WTC11 (cell line): ENCODE measurements at regions not wholly inside any gene's neighbourhood (a gene's known extent, or its start where the extent isn't known, plus 50 kb on each side); places are given as distances from the start of the nearest gene placed in this dataset.

Source experiments
- ATAC-seq: fragments of 200-7000 bp; cut with Tn5 transposase; 2 replicates; pipeline ENCODE4 v1.10.0; 2021; ENCODE audit warnings: mild to moderate bottlenecking, moderate library complexity
- CTCF ChIA-PET: fragments of 300-600 bp; sonication (Branson Sonifier 250); formaldehyde crosslinking; loops from one replicate; lab custom pipeline; 2021; ENCODE audit warnings: antibody characterized with exemption; lab: Charles Lee
- POLR2A ChIA-PET: fragments of 350-600 bp; sonication (Branson Sonifier 250); formaldehyde crosslinking; loops from one replicate; lab custom pipeline; 2021; ENCODE audit warnings: antibody characterized with exemption; lab: Charles Lee
- DNase-seq: peaks from one replicate; pipeline ENCODE4 v3.0.0; 2021; ENCODE audit warnings: low spot score
- H3K27ac Mint-ChIP-seq: 2 replicates; pipeline ENCODE4 v1.8.0; 2021; ENCODE audit warnings: mixed read lengths
- H3K27me3 Mint-ChIP-seq: 2 replicates; pipeline ENCODE4 v1.8.0; 2021; ENCODE audit warnings: low read depth, mild to moderate bottlenecking, moderate library complexity, mixed read lengths
- H3K36me3 Mint-ChIP-seq: 2 replicates; pipeline ENCODE4 v1.8.0; 2021; ENCODE audit warnings: mixed read lengths
- H3K4me1 Mint-ChIP-seq: 2 replicates; pipeline ENCODE4 v1.8.0; 2022; ENCODE audit warnings: mixed read lengths
- H3K4me3 Mint-ChIP-seq: 2 replicates; pipeline ENCODE4 v1.8.0; 2021; ENCODE audit warnings: mild to moderate bottlenecking, moderate library complexity, mixed read lengths
- H3K9me3 Mint-ChIP-seq: 2 replicates; pipeline ENCODE4 v1.8.0; 2021; ENCODE audit warnings: mixed read lengths
- ATF6 ChIP-seq: sonication (generic); formaldehyde crosslinking; IDR thresholded peaks from 2 replicates; pipeline ENCODE4 v1.8.1; 2023; ENCODE audit warnings: mild to moderate bottlenecking, missing genetic modification reagents
- CBFB ChIP-seq: sonication (generic); formaldehyde crosslinking; IDR thresholded peaks from 2 replicates; pipeline ENCODE4 v1.8.1; 2022; ENCODE audit warnings: mild to moderate bottlenecking, low read depth, missing genetic modification reagents
- EMX1 ChIP-seq: fragments of 250-450 bp; sonication (Bioruptor Pico); IDR thresholded peaks from 2 replicates; pipeline ENCODE4 v1.8.0; 2021; ENCODE audit warnings: mild to moderate bottlenecking
- FOXJ3 ChIP-seq: sonication (generic); formaldehyde crosslinking; IDR thresholded peaks from 2 replicates; pipeline ENCODE4 v1.9.0; 2021; ENCODE audit warnings: missing genetic modification reagents, mild to moderate bottlenecking, borderline replicate concordance
- FOXK1 ChIP-seq: sonication (generic); formaldehyde crosslinking; IDR thresholded peaks from 2 replicates; pipeline ENCODE4 v1.8.0; 2022; ENCODE audit warnings: mild to moderate bottlenecking, moderate library complexity, missing genetic modification reagents
- JUN ChIP-seq: sonication (generic); formaldehyde crosslinking; IDR thresholded peaks from 2 replicates; pipeline ENCODE4 v1.8.0; 2023; ENCODE audit warnings: mild to moderate bottlenecking, missing genetic modification reagents
- NFE2L1 ChIP-seq: sonication (generic); formaldehyde crosslinking; IDR thresholded peaks from 2 replicates; pipeline ENCODE4 v1.8.1; 2023; ENCODE audit warnings: missing genetic modification reagents
- NFYB ChIP-seq: sonication (generic); formaldehyde crosslinking; conservative IDR thresholded peaks from 2 replicates; pipeline ENCODE4 v1.8.0; 2022; ENCODE audit warnings: low read depth, missing genetic modification reagents
- NR3C1 ChIP-seq: sonication (generic); formaldehyde crosslinking; conservative IDR thresholded peaks from 2 replicates; pipeline ENCODE4 v1.8.1; 2023; ENCODE audit warnings: low read depth, mild to moderate bottlenecking, missing genetic modification reagents
- OVOL2 ChIP-seq: fragments of 250-450 bp; sonication (Bioruptor Pico); IDR thresholded peaks from 2 replicates; pipeline ENCODE4 v1.9.0; 2021; ENCODE audit warnings: mild to moderate bottlenecking, borderline replicate concordance
- PREB ChIP-seq: sonication (generic); formaldehyde crosslinking; IDR thresholded peaks from 2 replicates; pipeline ENCODE4 v1.8.1; 2022; ENCODE audit warnings: mild to moderate bottlenecking, missing genetic modification reagents, moderate library complexity, borderline replicate concordance
- TCF7 ChIP-seq: sonication (generic); formaldehyde crosslinking; IDR thresholded peaks from 2 replicates; pipeline ENCODE4 v1.8.0; 2022; ENCODE audit warnings: mild to moderate bottlenecking, low read depth, missing genetic modification reagents, moderate library complexity
- TEAD4 ChIP-seq: sonication (generic); formaldehyde crosslinking; IDR thresholded peaks from 2 replicates; pipeline ENCODE4 v1.8.0; 2022; ENCODE audit warnings: mild to moderate bottlenecking, missing genetic modification reagents
- USF2 ChIP-seq: sonication (generic); formaldehyde crosslinking; IDR thresholded peaks from 2 replicates; pipeline ENCODE4 v1.8.1; 2023; ENCODE audit warnings: mild to moderate bottlenecking, missing genetic modification reagents, moderate library complexity
- ZNF138 ChIP-seq: sonication (generic); formaldehyde crosslinking; conservative IDR thresholded peaks from 2 replicates; pipeline ENCODE4 v1.8.1; 2022; ENCODE audit warnings: mild to moderate bottlenecking, moderate library complexity, missing genetic modification reagents
- ZNF396 ChIP-seq: fragments of 250-450 bp; sonication (Bioruptor Pico); IDR thresholded peaks from 2 replicates; pipeline ENCODE4 v1.8.0; 2021; ENCODE audit warnings: mild to moderate bottlenecking, moderate library complexity, borderline replicate concordance
- ZNF532 ChIP-seq: fragments of 250-450 bp; sonication (Bioruptor Pico); IDR thresholded peaks from 2 replicates; pipeline ENCODE4 v1.9.0; 2021; ENCODE audit warnings: mild to moderate bottlenecking, borderline replicate concordance
- TF ChIP-seq, protein P1 (sequence below): sonication (generic); formaldehyde crosslinking; IDR thresholded peaks from 2 replicates; pipeline ENCODE4 v1.8.1; 2022; ENCODE audit warnings: low read depth, missing genetic modification reagents, borderline replicate concordance
- TF ChIP-seq, protein P2 (sequence below): sonication (generic); formaldehyde crosslinking; IDR thresholded peaks from 2 replicates; pipeline ENCODE4 v1.8.0; 2023; ENCODE audit warnings: mild to moderate bottlenecking, missing genetic modification reagents

GRCh38 chr1:184284900-184285299 lies 101.9 kb upstream of the C1orf21 start:
- H3K9me3 Mint-ChIP-seq = peaks cover 34% of the 10 kb centered on the region
- TF ChIP-seq FOXJ3 (CRISPR knock-in tag) = no peak
- TF ChIP-seq, protein P1, sequence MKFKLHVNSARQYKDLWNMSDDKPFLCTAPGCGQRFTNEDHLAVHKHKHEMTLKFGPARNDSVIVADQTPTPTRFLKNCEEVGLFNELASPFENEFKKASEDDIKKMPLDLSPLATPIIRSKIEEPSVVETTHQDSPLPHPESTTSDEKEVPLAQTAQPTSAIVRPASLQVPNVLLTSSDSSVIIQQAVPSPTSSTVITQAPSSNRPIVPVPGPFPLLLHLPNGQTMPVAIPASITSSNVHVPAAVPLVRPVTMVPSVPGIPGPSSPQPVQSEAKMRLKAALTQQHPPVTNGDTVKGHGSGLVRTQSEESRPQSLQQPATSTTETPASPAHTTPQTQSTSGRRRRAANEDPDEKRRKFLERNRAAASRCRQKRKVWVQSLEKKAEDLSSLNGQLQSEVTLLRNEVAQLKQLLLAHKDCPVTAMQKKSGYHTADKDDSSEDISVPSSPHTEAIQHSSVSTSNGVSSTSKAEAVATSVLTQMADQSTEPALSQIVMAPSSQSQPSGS (CRISPR knock-in tag) = no peak
- TF ChIP-seq EMX1 (CRISPR knock-in tag) = no peak
- TF ChIP-seq JUN (CRISPR knock-in tag) = no peak
- H3K4me1 Mint-ChIP-seq = peaks cover 3% of the 10 kb centered on the region; the same call in 1 of the 2 replicates
- no peaks in the 10 kb centered on the region for H3K27me3 Mint-ChIP-seq
- DNase-seq (no peak), ATAC-seq (no peak)
- no peak overlapping the region for H3K27ac Mint-ChIP-seq
- H3K4me3 Mint-ChIP-seq = no peak overlapping the region
- peaks cover 3% of the 10 kb centered on the region for H3K36me3 Mint-ChIP-seq
- ChIA-PET CTCF (no interaction called here), POLR2A (no interaction called here)

DNA sequence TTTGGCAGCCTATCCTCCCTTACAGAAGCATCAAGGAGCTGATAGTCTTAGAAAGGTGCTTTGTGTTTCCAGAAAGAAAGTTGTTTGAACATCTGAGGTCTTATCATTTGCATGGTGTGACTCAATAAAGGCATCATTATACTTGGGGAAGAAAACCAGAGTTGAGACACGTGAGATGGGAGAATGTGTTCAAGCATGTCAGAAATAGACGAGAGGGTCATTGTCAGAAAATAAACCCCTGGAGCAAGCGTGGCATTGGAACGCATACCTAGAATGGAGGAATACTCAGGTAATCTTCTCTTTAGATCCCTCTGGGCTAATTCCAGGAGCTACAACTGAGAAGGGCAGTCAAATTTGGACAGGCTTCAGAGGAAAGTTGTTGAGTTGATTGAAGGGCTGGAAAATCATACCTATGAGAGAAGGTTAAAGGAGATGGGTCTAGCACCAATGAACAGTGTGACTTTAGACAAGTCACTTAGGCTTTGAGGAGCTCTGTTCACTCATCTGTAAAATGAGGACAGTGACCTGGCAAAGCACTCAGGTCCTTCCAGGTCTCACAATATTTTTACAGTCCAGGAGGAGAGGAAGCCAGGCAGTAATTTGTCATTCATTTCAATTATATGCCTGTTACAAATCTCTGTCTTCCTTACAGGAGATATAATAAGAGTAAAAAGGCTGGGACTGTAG lies 101.3 kb upstream of the C1orf21 start:
- peaks cover 40% of the 10 kb centered on the region for H3K9me3 Mint-ChIP-seq
- no peak overlapping the region for H3K4me3 Mint-ChIP-seq
- ATAC-seq = no peak
- peaks cover 9% of the 10 kb centered on the region for H3K36me3 Mint-ChIP-seq
- no peaks in the 10 kb centered on the region for H3K27me3 Mint-ChIP-seq
- ChIA-PET CTCF (no interaction called here), POLR2A (no interaction called here)
- no peak overlapping the region for H3K27ac Mint-ChIP-seq
- peaks cover 3% of the 10 kb centered on the region; the same call in 1 of the 2 replicates for H3K4me1 Mint-ChIP-seq
- no peak for DNase-seq
- TF ChIP-seq ZNF396 (CRISPR knock-in tag) (no peak), FOXK1 (CRISPR knock-in tag) (no peak), ATF6 (CRISPR knock-in tag) (no peak), NFYB (CRISPR knock-in tag) (no peak), ZNF138 (CRISPR knock-in tag) (no peak), NR3C1 (CRISPR knock-in tag) (no peak), USF2 (CRISPR knock-in tag) (no peak), NFE2L1 (CRISPR knock-in tag) (no peak), CBFB (CRISPR knock-in tag) (no peak), TEAD4 (CRISPR knock-in tag) (no peak), OVOL2 (CRISPR knock-in tag) (no peak), TCF7 (no peak), FOXJ3 (CRISPR knock-in tag) (no peak)

GRCh38 chr1:184287001-184287400 lies 99.8 kb upstream of the C1orf21 start:
- ChIA-PET POLR2A (no interaction called here), CTCF (no interaction called here)
- peaks cover 17% of the 10 kb centered on the region for H3K36me3 Mint-ChIP-seq
- no peak overlapping the region for H3K27ac Mint-ChIP-seq
- peaks cover 3% of the 10 kb centered on the region; the same call in 1 of the 2 replicates for H3K4me1 Mint-ChIP-seq
- H3K9me3 Mint-ChIP-seq = peaks cover 53% of the 10 kb centered on the region
- ATAC-seq = no peak
- no peak overlapping the region for H3K4me3 Mint-ChIP-seq
- H3K27me3 Mint-ChIP-seq = no peaks in the 10 kb centered on the region; the same call in 1 of the 2 replicates
- DNase-seq = no peak
- TF ChIP-seq OVOL2 (CRISPR knock-in tag) = no peak
- no peak for TF ChIP-seq PREB
- TF ChIP-seq, protein P2, sequence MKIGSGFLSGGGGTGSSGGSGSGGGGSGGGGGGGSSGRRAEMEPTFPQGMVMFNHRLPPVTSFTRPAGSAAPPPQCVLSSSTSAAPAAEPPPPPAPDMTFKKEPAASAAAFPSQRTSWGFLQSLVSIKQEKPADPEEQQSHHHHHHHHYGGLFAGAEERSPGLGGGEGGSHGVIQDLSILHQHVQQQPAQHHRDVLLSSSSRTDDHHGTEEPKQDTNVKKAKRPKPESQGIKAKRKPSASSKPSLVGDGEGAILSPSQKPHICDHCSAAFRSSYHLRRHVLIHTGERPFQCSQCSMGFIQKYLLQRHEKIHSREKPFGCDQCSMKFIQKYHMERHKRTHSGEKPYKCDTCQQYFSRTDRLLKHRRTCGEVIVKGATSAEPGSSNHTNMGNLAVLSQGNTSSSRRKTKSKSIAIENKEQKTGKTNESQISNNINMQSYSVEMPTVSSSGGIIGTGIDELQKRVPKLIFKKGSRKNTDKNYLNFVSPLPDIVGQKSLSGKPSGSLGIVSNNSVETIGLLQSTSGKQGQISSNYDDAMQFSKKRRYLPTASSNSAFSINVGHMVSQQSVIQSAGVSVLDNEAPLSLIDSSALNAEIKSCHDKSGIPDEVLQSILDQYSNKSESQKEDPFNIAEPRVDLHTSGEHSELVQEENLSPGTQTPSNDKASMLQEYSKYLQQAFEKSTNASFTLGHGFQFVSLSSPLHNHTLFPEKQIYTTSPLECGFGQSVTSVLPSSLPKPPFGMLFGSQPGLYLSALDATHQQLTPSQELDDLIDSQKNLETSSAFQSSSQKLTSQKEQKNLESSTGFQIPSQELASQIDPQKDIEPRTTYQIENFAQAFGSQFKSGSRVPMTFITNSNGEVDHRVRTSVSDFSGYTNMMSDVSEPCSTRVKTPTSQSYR (CRISPR knock-in tag) = no peak
- TF ChIP-seq ZNF532 = no peak
